IMR-90 (cell line): ENCODE measurements at regions not wholly inside any gene's neighbourhood (a gene's known extent, or its start where the extent isn't known, plus 50 kb on each side); places are given as distances from the start of the nearest gene placed in this dataset.

Experiments used
- ATAC-seq: fragments of 200-7000 bp; cut with Tn5 transposase; 2 replicates; pipeline ENCODE4 v1.9.1; 2020; ENCODE audit warnings: low read depth, mild to moderate bottlenecking, moderate library complexity
- BruUV-seq: library from RNA; stranded (reverse); fragments of 400-500 nt; replicated peaks from 2 replicates; lab custom pipeline; 2021; lab: Mats Ljungman, UMichigan
- CTCF ChIA-PET: fragments of 300-600 bp; formaldehyde crosslinking; extraction: SDS; loops from one replicate; lab custom pipeline; 2021; ENCODE audit warnings: antibody characterized with exemption; lab: Yijun Ruan, JAX
- POLR2A ChIA-PET: fragments of 300-600 bp; sonication (Branson Sonifier 250); formaldehyde crosslinking; loops from one replicate; lab custom pipeline; 2022; ENCODE audit warnings: antibody characterized with exemption; ENCODE audit not compliant: unreplicated experiment; lab: Charles Lee
- DNase-seq: peaks from one replicate; pipeline ENCODE4 v3.0.0; 2013
- H2AFZ ChIP-seq: replicated peaks from 2 replicates; pipeline ENCODE3; 2013; ENCODE audit warnings: low read length, mild to moderate bottlenecking; ENCODE audit not compliant: poor library complexity
- H2AK5ac ChIP-seq: 2 replicates; pipeline ENCODE4 v1.6.1; 2013; ENCODE audit warnings: low read depth, low read length, inconsistent platforms
- H2AK9ac ChIP-seq: replicated peaks from 2 replicates; pipeline ENCODE3; 2013; ENCODE audit warnings: mild to moderate bottlenecking, low read depth, low read length, moderate library complexity; ENCODE audit not compliant: poor library complexity
- H2BK120ac ChIP-seq: 2 replicates; pipeline ENCODE4 v1.6.1; 2013; ENCODE audit warnings: low read depth, low read length, inconsistent platforms
- H2BK15ac ChIP-seq: 3 replicates; pipeline ENCODE4 v1.6.1; 2013; ENCODE audit warnings: low read depth, low read length, inconsistent platforms
- H2BK20ac ChIP-seq: 2 replicates; pipeline ENCODE4 v1.6.1; 2013; ENCODE audit warnings: low read depth, mild to moderate bottlenecking, inconsistent platforms, low read length, moderate library complexity
- H2BK5ac ChIP-seq: 2 replicates; pipeline ENCODE4 v1.6.1; 2013; ENCODE audit warnings: mild to moderate bottlenecking, low read depth, low read length, inconsistent platforms; ENCODE audit not compliant: poor library complexity, severe bottlenecking
- H3K14ac ChIP-seq: replicated peaks from 2 replicates; pipeline ENCODE4 v1.6.1; 2013; ENCODE audit warnings: low read depth, low read length, inconsistent platforms
- H3K18ac ChIP-seq: 2 replicates; pipeline ENCODE4 v1.6.1; 2013; ENCODE audit warnings: low read depth, low read length, control low read depth
- H3K23ac ChIP-seq: 2 replicates; pipeline ENCODE4 v1.6.1; 2013; ENCODE audit warnings: low read depth, low read length, inconsistent platforms
- H3K27ac ChIP-seq: 2 replicates; pipeline ENCODE4 v1.5.1; 2013; ENCODE audit warnings: mild to moderate bottlenecking, control low read depth, low read length; ENCODE audit not compliant: insufficient read depth
- H3K27me3 ChIP-seq: 2 replicates; pipeline ENCODE4 v1.6.1; 2013; ENCODE audit warnings: low read length; ENCODE audit not compliant: control insufficient read depth, insufficient read depth
- H3K36me3 ChIP-seq: 2 replicates; pipeline ENCODE4 v1.6.1; 2013; ENCODE audit warnings: low read length, mixed read lengths; ENCODE audit not compliant: control insufficient read depth, insufficient read depth
- H3K4ac ChIP-seq: 2 replicates; pipeline ENCODE4 v1.6.1; 2013; ENCODE audit warnings: low read depth, low read length, inconsistent platforms
- H3K4me1 ChIP-seq: 2 replicates; pipeline ENCODE4 v1.6.1; 2013; ENCODE audit warnings: low read length, mixed read lengths; ENCODE audit not compliant: control insufficient read depth, insufficient read depth
- H3K4me2 ChIP-seq: 2 replicates; pipeline ENCODE4 v1.6.1; 2013; ENCODE audit warnings: low read depth, mild to moderate bottlenecking, control low read depth, low read length, moderate library complexity
- H3K4me3 ChIP-seq: 2 replicates; pipeline ENCODE4 v1.5.1; 2013; ENCODE audit warnings: low read depth, mild to moderate bottlenecking, control low read depth, low read length, moderate library complexity; ENCODE audit not compliant: insufficient read depth
- H3K56ac ChIP-seq: 2 replicates; pipeline ENCODE4 v1.6.1; 2013; ENCODE audit warnings: low read length, inconsistent platforms; ENCODE audit not compliant: insufficient read depth; ENCODE audit errors: extremely low read depth
- H3K79me1 ChIP-seq, 2 experiments: 2 replicates each; pipeline ENCODE4 v1.6.1; 2013; ENCODE audit warnings: low read length in 2 of 2, inconsistent platforms in 1 of 2, low read depth in 1 of 2
- H3K9ac ChIP-seq: 2 replicates; pipeline ENCODE4 v1.6.1; 2013; ENCODE audit warnings: low read depth, low read length, control low read depth
- H3K9me1 ChIP-seq: 2 replicates; pipeline ENCODE4 v1.6.1; 2013; ENCODE audit warnings: low read length, inconsistent platforms; ENCODE audit not compliant: insufficient read depth
- H3K9me3 ChIP-seq: 2 replicates; pipeline ENCODE4 v1.6.1; 2013; ENCODE audit warnings: low read length; ENCODE audit not compliant: control insufficient read depth, insufficient read depth
- H4K20me1 ChIP-seq: 2 replicates; pipeline ENCODE4 v1.6.1; 2013; ENCODE audit warnings: low read length, inconsistent platforms; ENCODE audit not compliant: insufficient read depth
- H4K5ac ChIP-seq: 2 replicates; pipeline ENCODE4 v1.6.1; 2013; ENCODE audit warnings: mild to moderate bottlenecking, low read depth, low read length, control low read depth
- H4K8ac ChIP-seq, 2 experiments: 2 replicates each; pipeline ENCODE4 v1.6.1; 2013; ENCODE audit warnings: low read depth in 2 of 2, low read length in 2 of 2, control low read depth in 1 of 2, inconsistent platforms in 1 of 2
- H4K91ac ChIP-seq: 2 replicates; pipeline ENCODE4 v1.6.1; 2013; ENCODE audit warnings: low read depth, low read length, inconsistent platforms; ENCODE audit not compliant: insufficient read depth
- FOS ChIP-seq: fragments of 150-350 bp; IDR thresholded peaks from 2 replicates; pipeline ENCODE4 v1.6.1; 2016; ENCODE audit warnings: low read depth, low read length
- MXI1 ChIP-seq: IDR thresholded peaks from 2 replicates; pipeline ENCODE4 v1.6.1; 2012; ENCODE audit warnings: low read depth, mild to moderate bottlenecking, low read length, moderate library complexity, borderline replicate concordance
- WGBS, 2 experiments: methylation state at CpG; one replicate each; pipeline versions ENCODE4 v1.1.5 to v1.1.7; 2013; ENCODE audit warnings: missing lambda C conversion rate in 2 of 2; ENCODE audit not compliant: insufficient read length in 1 of 2; ENCODE audit errors: extremely low coverage in 2 of 2; 5-methylcytosine and 5-hydroxymethylcytosine counted together
- dilution Hi-C: fragments of 300-500 bp; cut with HindIII; formaldehyde crosslinking; loops from one replicate; pipeline ENCODE4 v1.14.3; 2018; ENCODE audit warnings: low sequenced_read_pairs; ENCODE audit not compliant: unreplicated experiment
- in situ Hi-C: fragments of 300-500 bp; cut with MboI; formaldehyde crosslinking; loops from 3 replicates; pipeline ENCODE4 v1.14.3; 2019; ENCODE audit warnings: low sequenced_read_pairs, inconsistent platforms, mixed read lengths
- intact Hi-C: fragments of 100-400 bp; cut with micrococcal nuclease; formaldehyde crosslinking; loops from 2 replicates; pipeline ENCODE4 v1.10.0; 2022
- TF ChIP-seq, protein P1 (sequence below): fragments of 150-350 bp; IDR thresholded peaks from 2 replicates; pipeline ENCODE4 v1.6.1; 2017; ENCODE audit warnings: mild to moderate bottlenecking, antibody characterized with exemption, low read length, low read depth

DNA sequence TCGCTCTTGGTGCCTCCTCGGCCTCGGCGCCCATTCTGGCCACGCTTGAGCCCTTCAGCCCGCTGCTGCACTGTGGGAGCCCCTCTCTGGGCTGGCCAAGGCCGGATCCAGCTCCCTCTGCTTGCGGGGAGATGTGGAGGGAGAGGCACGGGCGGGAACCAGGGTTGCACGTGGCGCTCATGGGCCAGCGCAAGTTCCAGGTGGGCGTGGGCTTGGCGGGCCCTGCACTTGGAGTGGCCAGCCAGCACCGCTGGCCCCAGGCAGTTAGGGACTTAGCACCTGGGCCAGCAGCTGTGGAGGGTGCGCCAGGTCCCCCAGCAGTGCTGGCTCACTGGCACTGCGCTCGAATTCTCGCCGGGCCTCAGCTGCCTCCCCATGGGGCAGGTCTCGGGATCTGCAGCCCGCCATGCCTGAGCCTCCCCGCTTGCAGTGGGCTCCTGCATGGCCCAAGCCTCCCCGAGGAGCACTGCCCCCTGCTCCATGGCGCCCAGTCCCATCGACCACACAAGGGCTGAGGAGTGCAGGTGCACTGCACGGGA lies 106.4 kb downstream of the SMC2 start:
- ATAC-seq: no peak
- no peaks in the 10 kb centered on the region for H4K20me1 ChIP-seq
- no peak overlapping the region for H3K4me3 ChIP-seq
- no peaks in the 10 kb centered on the region for H3K27me3 ChIP-seq
- H3K9me1 ChIP-seq: no peaks in the 10 kb centered on the region
- no peak overlapping the region for H3K56ac ChIP-seq
- 70% methylated on average over 8 of the region's 28 CpGs; no CpG with 5 or more reads in 1 of the 2 experiments for WGBS, 2 experiments
- H4K5ac ChIP-seq: no peak overlapping the region
- H3K79me1 ChIP-seq: no peaks in the 10 kb centered on the region
- no peak overlapping the region for H2BK15ac ChIP-seq
- H3K9me3 ChIP-seq: no peaks in the 10 kb centered on the region
- H3K4me1 ChIP-seq: no peaks in the 10 kb centered on the region
- H3K23ac ChIP-seq: no peak overlapping the region
- in situ Hi-C loops: no loop called here
- intact Hi-C loops: no loop called here
- H2AK5ac ChIP-seq: no peak overlapping the region
- no peak overlapping the region for H3K4ac ChIP-seq
- no peak overlapping the region for H3K27ac ChIP-seq
- H4K8ac ChIP-seq: no peak overlapping the region
- TF ChIP-seq, protein P1, sequence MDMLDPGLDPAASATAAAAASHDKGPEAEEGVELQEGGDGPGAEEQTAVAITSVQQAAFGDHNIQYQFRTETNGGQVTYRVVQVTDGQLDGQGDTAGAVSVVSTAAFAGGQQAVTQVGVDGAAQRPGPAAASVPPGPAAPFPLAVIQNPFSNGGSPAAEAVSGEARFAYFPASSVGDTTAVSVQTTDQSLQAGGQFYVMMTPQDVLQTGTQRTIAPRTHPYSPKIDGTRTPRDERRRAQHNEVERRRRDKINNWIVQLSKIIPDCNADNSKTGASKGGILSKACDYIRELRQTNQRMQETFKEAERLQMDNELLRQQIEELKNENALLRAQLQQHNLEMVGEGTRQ: no peak
- TF ChIP-seq FOS (no peak), MXI1 (no peak)
- no peak for DNase-seq
- dilution Hi-C loops: no loop called here
- no peak overlapping the region for H4K91ac ChIP-seq
- H3K14ac ChIP-seq: no peak overlapping the region
- no peak overlapping the region for H2BK20ac ChIP-seq
- no peak overlapping the region for H2AFZ ChIP-seq
- H2AK9ac ChIP-seq: no peak overlapping the region
- H2BK120ac ChIP-seq: no peak overlapping the region
- BruUV-seq: no TSS peak
- CTCF ChIA-PET: no interaction called here
- POLR2A ChIA-PET: no interaction called here
- H3K9ac ChIP-seq: no peak overlapping the region
- H3K36me3 ChIP-seq: no peaks in the 10 kb centered on the region
- H3K18ac ChIP-seq: no peak overlapping the region
- no peak overlapping the region for H3K4me2 ChIP-seq
- H2BK5ac ChIP-seq: no peak overlapping the region
